ENCODE measurements at regions not wholly inside any gene's neighbourhood (a gene's known extent, or its start where the extent isn't known, plus 50 kb on each side); places are given as distances from the start of the nearest gene placed in this dataset.

DNA sequence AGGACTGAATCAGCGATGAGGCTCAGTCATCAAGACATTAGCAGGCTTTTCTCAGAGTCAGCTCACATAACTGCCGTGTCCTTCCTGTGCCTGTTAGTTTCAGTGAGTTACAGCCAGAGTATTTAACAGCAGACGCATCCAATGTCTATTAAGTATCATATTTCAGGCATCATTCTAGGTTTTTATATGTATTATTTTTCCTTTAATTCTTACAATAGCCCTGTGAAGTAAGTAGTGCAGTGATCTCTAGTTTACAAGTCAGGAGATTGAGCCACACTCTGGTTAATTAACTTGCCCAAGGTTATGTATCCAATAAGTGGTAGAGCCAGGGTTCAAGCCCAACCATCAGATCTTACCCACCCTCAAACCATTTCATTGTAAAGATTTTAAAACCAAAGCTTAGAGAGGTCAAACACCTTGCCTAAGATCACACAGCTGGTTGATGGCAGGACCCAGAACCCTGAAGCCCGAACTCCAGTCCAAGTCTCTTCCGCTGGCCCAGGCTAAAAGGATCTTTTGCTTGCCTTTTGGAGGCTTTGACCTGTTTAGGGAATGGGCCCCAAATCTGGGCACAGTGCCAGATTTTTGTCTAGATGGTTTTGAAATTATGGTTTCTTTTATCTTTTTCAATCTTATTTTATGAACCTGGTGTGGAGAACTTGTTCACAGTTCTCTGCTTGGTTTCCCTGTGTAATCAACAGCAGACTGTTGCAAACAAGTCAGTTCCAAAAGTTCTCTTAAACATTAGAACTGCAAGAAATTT is 261.2 kb upstream of the CLINT1 start:
- TF ChIP-seq, protein P1, sequence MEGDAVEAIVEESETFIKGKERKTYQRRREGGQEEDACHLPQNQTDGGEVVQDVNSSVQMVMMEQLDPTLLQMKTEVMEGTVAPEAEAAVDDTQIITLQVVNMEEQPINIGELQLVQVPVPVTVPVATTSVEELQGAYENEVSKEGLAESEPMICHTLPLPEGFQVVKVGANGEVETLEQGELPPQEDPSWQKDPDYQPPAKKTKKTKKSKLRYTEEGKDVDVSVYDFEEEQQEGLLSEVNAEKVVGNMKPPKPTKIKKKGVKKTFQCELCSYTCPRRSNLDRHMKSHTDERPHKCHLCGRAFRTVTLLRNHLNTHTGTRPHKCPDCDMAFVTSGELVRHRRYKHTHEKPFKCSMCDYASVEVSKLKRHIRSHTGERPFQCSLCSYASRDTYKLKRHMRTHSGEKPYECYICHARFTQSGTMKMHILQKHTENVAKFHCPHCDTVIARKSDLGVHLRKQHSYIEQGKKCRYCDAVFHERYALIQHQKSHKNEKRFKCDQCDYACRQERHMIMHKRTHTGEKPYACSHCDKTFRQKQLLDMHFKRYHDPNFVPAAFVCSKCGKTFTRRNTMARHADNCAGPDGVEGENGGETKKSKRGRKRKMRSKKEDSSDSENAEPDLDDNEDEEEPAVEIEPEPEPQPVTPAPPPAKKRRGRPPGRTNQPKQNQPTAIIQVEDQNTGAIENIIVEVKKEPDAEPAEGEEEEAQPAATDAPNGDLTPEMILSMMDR (IDR thresholded peaks at IDR 0.05; ENCODE audit: borderline replicate concordance, insufficient read depth, low read depth, low read length), result no peak
- H3K4me3 ChIP-seq (ENCODE audit: low read depth, low read length), result no peak overlapping the region

DNA sequence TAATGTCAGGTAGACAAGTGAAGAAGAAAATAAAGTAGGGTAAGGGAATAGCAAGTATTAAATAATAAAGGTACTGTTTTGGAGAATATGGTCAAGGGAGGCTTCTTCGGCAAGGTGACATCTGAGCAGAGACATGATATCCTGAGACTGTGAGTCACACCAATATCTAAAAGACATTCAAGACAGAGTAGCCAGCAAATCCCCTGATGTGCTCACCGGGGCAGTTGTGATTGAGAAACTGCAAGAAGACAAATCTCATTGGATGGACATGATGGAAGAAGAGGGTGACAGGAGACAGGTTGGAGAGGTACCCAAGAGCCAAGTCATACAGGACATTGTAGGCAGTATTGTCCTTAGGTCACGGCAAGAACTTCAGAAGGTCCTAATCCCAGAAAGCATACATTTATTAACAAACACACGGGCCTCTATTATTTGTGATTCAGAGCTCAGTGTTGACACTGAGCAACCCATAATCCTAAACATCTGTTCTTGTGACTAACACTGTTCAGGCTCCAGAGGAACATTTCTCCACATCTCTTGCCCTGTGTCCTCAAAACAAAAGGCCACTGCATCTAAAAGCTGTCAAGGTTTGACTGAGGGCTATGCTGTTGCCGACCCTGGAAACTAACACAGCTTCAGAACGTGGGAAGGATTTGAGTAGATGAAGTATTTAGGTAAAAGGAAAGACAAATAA is 258.7 kb upstream of the CLINT1 start:
- no peak overlapping the region for H3K4me3 ChIP-seq (ENCODE audit: low read depth, low read length)
- TF ChIP-seq, protein P1 (IDR thresholded peaks at IDR 0.05; ENCODE audit: borderline replicate concordance, insufficient read depth, low read depth, low read length), result no peak

GRCh38 chr5:158116965-158117364 is 258.0 kb upstream of the CLINT1 start:
- no peak overlapping the region for H3K4me3 ChIP-seq (ENCODE audit: low read depth, low read length)
- TF ChIP-seq, protein P1 (IDR thresholded peaks at IDR 0.05; ENCODE audit: borderline replicate concordance, insufficient read depth, low read depth, low read length), result no peak

DNA sequence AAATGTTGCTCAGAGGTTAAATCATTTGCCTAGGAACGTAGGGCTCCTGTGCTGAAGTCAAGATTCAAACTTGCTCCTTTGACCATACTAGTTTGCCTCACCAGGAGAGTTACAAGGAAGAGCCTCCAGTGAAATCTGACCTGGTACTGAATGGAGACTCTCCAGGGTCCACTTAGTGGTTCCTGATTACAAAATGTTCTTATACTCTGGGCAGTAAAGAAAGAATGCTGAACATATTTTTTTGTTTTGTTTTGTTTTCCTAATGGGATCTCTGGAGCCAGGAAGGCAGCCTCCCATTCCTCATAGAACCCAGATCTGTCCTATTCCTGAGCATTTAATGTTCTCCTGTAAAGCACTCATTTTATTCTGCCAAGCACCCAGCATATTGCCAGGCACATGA is 256.5 kb upstream of the CLINT1 start:
- H3K4me3 ChIP-seq (ENCODE audit: low read depth, low read length), result no peak overlapping the region
- TF ChIP-seq, protein P1 (IDR thresholded peaks at IDR 0.05; ENCODE audit: borderline replicate concordance, insufficient read depth, low read depth, low read length), result no peak

DNA sequence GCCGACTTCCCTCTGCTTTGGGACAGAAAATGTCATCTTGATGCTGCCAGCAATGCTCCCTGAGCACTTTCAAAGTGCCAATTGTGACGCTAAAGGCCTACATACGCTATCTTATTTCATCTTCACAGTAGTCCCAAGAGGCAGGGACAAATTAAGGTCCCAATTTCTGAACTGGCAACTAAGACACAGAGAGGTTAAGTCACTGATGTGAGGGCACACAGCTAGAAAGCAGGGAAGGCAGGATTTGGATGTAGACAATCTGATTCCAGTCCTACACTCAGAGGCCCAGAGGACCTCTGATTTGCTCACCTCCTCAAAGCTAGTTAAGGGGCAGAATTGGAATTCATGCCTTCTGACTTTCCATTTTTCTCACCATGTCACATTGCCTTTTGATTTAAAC is 249.2 kb upstream of the CLINT1 start:
- TF ChIP-seq, protein P1 (IDR thresholded peaks at IDR 0.05; ENCODE audit: borderline replicate concordance, insufficient read depth, low read depth, low read length), result no peak
- no peak overlapping the region for H3K4me3 ChIP-seq (ENCODE audit: low read depth, low read length)

GRCh38 chr5:158100373-158100888 is 241.5 kb upstream of the CLINT1 start:
- TF ChIP-seq, protein P1 (IDR thresholded peaks at IDR 0.05; ENCODE audit: borderline replicate concordance, insufficient read depth, low read depth, low read length), result no peak
- no peak overlapping the region for H3K4me3 ChIP-seq (ENCODE audit: low read depth, low read length)
